ENCODE measurements at regions not wholly inside any gene's neighbourhood (a gene's known extent, or its start where the extent isn't known, plus 50 kb on each side); places are given as distances from the start of the nearest gene placed in this dataset.

DNA sequence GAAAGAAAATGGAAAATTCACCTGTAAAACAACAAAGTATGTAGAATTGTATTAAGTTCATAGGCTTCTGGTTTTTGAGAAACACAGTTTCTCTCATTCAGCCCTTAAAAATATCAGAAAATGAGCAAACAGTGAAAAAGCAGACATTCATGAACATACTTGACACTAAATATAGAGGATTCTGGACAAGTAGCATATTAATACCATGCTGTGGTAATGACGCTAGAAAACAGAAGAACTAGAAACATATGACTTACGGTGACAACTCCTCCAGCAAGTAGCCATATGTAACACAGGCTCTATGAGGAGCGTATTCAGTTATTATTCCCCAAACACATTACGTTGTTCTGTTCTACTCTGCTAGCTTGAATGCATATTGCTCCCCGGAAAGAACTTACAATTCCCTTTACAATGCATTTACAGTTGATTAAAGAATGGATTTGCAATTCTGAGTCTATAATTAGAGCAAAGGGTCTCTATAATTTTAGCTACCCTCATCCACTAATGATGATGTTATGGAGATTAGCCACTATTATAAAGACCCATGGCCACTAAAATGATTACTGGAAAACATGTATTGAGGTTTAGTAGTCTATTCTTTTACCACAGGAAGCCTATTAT is 672.1 kb downstream of the EFNB2 start:
- TF ChIP-seq, protein P1, sequence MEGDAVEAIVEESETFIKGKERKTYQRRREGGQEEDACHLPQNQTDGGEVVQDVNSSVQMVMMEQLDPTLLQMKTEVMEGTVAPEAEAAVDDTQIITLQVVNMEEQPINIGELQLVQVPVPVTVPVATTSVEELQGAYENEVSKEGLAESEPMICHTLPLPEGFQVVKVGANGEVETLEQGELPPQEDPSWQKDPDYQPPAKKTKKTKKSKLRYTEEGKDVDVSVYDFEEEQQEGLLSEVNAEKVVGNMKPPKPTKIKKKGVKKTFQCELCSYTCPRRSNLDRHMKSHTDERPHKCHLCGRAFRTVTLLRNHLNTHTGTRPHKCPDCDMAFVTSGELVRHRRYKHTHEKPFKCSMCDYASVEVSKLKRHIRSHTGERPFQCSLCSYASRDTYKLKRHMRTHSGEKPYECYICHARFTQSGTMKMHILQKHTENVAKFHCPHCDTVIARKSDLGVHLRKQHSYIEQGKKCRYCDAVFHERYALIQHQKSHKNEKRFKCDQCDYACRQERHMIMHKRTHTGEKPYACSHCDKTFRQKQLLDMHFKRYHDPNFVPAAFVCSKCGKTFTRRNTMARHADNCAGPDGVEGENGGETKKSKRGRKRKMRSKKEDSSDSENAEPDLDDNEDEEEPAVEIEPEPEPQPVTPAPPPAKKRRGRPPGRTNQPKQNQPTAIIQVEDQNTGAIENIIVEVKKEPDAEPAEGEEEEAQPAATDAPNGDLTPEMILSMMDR (IDR thresholded peaks at IDR 0.05) = no peak
- no peak for TF ChIP-seq POLR2A (IDR thresholded peaks at IDR 0.05)
